ENCODE measurements at regions not wholly inside any gene's neighbourhood (a gene's known extent, or its start where the extent isn't known, plus 50 kb on each side); places are given as distances from the start of the nearest gene placed in this dataset.

DNA sequence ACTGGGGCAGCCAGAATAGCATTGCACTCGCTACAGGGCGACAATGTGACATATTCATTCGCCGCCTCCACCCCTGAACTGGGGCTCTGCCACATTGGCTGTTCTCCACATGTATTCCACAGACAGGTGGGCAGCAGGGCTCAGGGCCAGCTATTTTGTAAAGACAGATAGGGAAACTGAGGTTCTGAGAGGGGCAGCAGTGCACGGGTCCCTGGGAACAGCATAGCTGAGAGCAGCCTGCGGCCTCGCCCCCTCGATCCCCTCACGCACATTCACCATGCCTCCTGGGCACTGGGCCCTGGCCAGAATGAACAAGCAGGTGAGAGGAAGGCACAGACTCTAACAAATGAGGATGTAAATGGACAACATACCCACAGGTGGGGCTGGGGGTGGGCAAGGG, 75.0 kb upstream of the SPATA12 start:
- no peaks in the 10 kb centered on the region for H3K36me3 ChIP-seq
- no peak overlapping the region for H3K4me3 ChIP-seq (ENCODE audit: low read depth in 1 of 2, low read length in 1 of 2)
- no peaks in the 10 kb centered on the region for H3K4me1 ChIP-seq (ENCODE audit: control insufficient read depth in 1 of 2, insufficient read depth in 1 of 2, low read depth in 1 of 2, low read length in 1 of 2)
- H3K9me3 ChIP-seq, result no peaks in the 10 kb centered on the region
- TF ChIP-seq, protein P1, sequence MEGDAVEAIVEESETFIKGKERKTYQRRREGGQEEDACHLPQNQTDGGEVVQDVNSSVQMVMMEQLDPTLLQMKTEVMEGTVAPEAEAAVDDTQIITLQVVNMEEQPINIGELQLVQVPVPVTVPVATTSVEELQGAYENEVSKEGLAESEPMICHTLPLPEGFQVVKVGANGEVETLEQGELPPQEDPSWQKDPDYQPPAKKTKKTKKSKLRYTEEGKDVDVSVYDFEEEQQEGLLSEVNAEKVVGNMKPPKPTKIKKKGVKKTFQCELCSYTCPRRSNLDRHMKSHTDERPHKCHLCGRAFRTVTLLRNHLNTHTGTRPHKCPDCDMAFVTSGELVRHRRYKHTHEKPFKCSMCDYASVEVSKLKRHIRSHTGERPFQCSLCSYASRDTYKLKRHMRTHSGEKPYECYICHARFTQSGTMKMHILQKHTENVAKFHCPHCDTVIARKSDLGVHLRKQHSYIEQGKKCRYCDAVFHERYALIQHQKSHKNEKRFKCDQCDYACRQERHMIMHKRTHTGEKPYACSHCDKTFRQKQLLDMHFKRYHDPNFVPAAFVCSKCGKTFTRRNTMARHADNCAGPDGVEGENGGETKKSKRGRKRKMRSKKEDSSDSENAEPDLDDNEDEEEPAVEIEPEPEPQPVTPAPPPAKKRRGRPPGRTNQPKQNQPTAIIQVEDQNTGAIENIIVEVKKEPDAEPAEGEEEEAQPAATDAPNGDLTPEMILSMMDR (IDR thresholded peaks at IDR 0.05), result no peak
- no peaks in the 10 kb centered on the region for H3K27me3 ChIP-seq
- no peak overlapping the region for H3K27ac ChIP-seq

- H3K4me1 ChIP-seq (ENCODE audit: control insufficient read depth in 1 of 2, insufficient read depth in 1 of 2, low read depth in 1 of 2, low read length in 1 of 2), result no peaks in the 10 kb centered on the region
Measured at GRCh38 chr3:56983427-56983826, 77.0 kb upstream of the SPATA12 start.

DNA sequence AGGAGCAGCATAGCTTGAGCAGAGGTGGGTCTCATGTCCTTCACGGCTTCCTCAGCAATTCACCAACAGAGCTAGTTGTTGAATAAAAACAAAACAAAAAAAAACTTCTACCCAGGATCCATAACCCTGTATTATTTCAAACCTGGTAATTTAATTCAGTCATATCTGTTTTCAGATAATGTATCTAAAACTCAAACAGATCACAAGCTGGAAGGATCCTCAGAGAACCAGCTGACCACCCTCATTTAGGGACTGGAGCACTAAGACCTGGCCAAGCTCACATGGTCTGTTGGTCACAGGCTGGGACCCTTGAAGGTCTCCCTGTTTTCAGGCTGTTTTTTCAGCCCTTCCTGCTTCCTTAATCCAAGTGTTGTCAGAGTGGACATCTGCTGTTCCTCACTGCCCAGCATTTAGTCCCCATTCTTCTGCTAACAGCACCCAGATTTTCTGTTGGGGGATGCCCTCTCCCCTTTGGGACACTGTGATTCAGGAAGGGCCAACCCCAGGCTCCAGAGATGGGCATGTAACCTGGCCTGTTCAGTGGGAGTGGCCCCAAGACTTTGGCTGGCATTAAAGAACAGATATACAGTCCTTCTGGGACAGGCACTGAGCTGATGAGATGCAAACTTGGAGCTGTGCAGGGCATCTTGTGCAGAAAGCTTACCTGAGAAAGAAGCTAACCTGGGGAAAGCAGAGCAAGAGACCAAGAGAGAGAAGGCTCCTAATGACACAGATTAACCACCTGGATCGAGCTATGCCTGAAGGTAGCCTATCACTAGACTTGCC, 78.8 kb upstream of the SPATA12 start:
- Histone ChIP-seq H3K36me3 (no peaks in the 10 kb centered on the region), H3K4me1 (ENCODE audit: control insufficient read depth in 1 of 2, insufficient read depth in 1 of 2, low read depth in 1 of 2, low read length in 1 of 2) (no peaks in the 10 kb centered on the region), H3K27me3 (no peaks in the 10 kb centered on the region), H3K9me3 (no peaks in the 10 kb centered on the region), H3K27ac (no peak overlapping the region), H3K4me3 (ENCODE audit: low read depth in 1 of 2, low read length in 1 of 2) (no peak overlapping the region)
- TF ChIP-seq, protein P1 (IDR thresholded peaks at IDR 0.05), result no peak

More at GRCh38 chr3:56983427-56983826, 77.0 kb upstream of the SPATA12 start:
- H3K36me3 ChIP-seq, result no peaks in the 10 kb centered on the region
- H3K27ac ChIP-seq, result no peak overlapping the region
- TF ChIP-seq, protein P1 (IDR thresholded peaks at IDR 0.05), result no peak
- H3K9me3 ChIP-seq, result no peaks in the 10 kb centered on the region
- H3K27me3 ChIP-seq, result no peaks in the 10 kb centered on the region
- H3K4me3 ChIP-seq (ENCODE audit: low read depth in 1 of 2, low read length in 1 of 2), result no peak overlapping the region

DNA sequence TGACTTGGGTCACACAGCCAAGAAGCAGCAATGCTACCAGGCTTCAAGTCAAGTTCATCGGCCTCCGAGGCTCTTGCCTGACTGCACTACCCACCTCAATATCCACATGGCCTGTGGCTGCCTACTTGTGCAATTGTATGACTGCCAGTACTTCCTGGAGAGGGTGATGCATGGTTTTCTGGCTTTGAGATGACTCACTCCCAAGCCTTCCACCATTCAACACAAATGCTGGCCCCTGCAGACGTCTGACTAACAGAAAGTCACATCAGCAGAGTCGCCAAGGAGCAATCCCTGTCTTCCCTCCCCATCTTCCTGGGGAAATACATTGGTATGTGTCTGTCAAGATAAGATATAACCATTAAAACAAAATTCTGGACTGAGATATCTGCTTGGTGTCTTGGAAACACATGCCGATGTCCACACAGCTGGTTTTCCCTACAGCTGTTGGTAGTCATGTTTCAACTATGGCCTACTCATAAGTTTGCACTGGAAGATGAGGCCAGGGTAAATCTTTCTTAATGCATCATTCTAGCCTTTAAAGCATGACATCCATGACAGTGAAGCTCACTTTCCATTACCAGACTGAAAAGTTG, 79.6 kb upstream of the SPATA12 start:
- no peaks in the 10 kb centered on the region for H3K27me3 ChIP-seq
- TF ChIP-seq, protein P1 (IDR thresholded peaks at IDR 0.05), result no peak
- no peaks in the 10 kb centered on the region for H3K9me3 ChIP-seq
- H3K36me3 ChIP-seq, result no peaks in the 10 kb centered on the region
- no peaks in the 10 kb centered on the region for H3K4me1 ChIP-seq (ENCODE audit: control insufficient read depth in 1 of 2, insufficient read depth in 1 of 2, low read depth in 1 of 2, low read length in 1 of 2)
- no peak overlapping the region for H3K4me3 ChIP-seq (ENCODE audit: low read depth in 1 of 2, low read length in 1 of 2)
- H3K27ac ChIP-seq, result no peak overlapping the region

- TF ChIP-seq, protein P1 (IDR thresholded peaks at IDR 0.05), result no peak
- Histone ChIP-seq H3K36me3 (no peaks in the 10 kb centered on the region), H3K27ac (no peak overlapping the region), H3K4me3 (ENCODE audit: low read depth in 1 of 2, low read length in 1 of 2) (no peak overlapping the region), H3K27me3 (no peaks in the 10 kb centered on the region), H3K9me3 (no peaks in the 10 kb centered on the region), H3K4me1 (ENCODE audit: control insufficient read depth in 1 of 2, insufficient read depth in 1 of 2, low read depth in 1 of 2, low read length in 1 of 2) (no peaks in the 10 kb centered on the region)
Measured at GRCh38 chr3:56980243-56980642, 80.2 kb upstream of the SPATA12 start.
